GM10248 (cell line): ENCODE measurements at regions not wholly inside any gene's neighbourhood (a gene's known extent, or its start where the extent isn't known, plus 50 kb on each side); places are given as distances from the start of the nearest gene placed in this dataset.

Experiments used
- CTCF ChIA-PET: fragments of 300-600 bp; sonication (Branson Sonifier 250); formaldehyde crosslinking; extraction: SDS; loops from one replicate; lab custom pipeline; 2021; ENCODE audit warnings: antibody characterized with exemption; lab: Yijun Ruan, JAX
- POLR2A ChIA-PET: fragments of 350-650 bp; sonication (Branson Sonifier 250); formaldehyde crosslinking; extraction: SDS; loops from one replicate; lab custom pipeline; 2020; ENCODE audit warnings: antibody characterized with exemption; lab: Yijun Ruan, JAX
- DNase-seq: peaks from one replicate; pipeline ENCODE4 v3.0.0; 2012; ENCODE audit errors: extremely low spot score
- CTCF ChIP-seq: IDR thresholded peaks from 2 replicates; pipeline ENCODE4 v1.5.1; 2012; ENCODE audit warnings: mild to moderate bottlenecking, low read depth; ENCODE audit errors: extremely low read depth, missing control alignments, control extremely low read depth

- ChIA-PET POLR2A (no interaction called here), CTCF (no interaction called here)
- no peak for TF ChIP-seq CTCF
- DNase-seq = no peak
Observed at GRCh38 chr10:42953684-42954674, 122.9 kb upstream of the RET start.

- no peak for TF ChIP-seq CTCF
- CTCF ChIA-PET = no interaction called here
- DNase-seq = no peak
- POLR2A ChIA-PET = no interaction called here
Observed at GRCh38 chr10:42954766-42955492, 121.9 kb upstream of the RET start.

GRCh38 chr10:42955493-42955889 lies 121.4 kb upstream of the RET start:
- ChIA-PET POLR2A (no interaction called here), CTCF (interaction anchor here (1.6 kb wide), 1 partner anchor 11 kb away, joined by 3 read pairs; no protein-coding TSS in a partner anchor)
- TF ChIP-seq CTCF = no peak
- DNase-seq = no peak

GRCh38 chr10:42956045-42956444 lies 120.8 kb upstream of the RET start:
- no peak for TF ChIP-seq CTCF
- ChIA-PET POLR2A (no interaction called here), CTCF (interaction anchor here (1.6 kb wide), 1 partner anchor 12 kb away, joined by 3 read pairs; no protein-coding TSS in a partner anchor)
- no peak for DNase-seq

GRCh38 chr10:42958142-42958868 lies 118.6 kb upstream of the RET start:
- peak; percentile 2 for DNase-seq
- TF ChIP-seq CTCF = no peak
- POLR2A ChIA-PET = no interaction called here
- CTCF ChIA-PET = no interaction called here

GRCh38 chr10:42959833-42960232 lies 117.0 kb upstream of the RET start:
- CTCF ChIA-PET = no interaction called here
- no peak for DNase-seq
- POLR2A ChIA-PET = no interaction called here
- TF ChIP-seq CTCF = no peak
